H9 (cell line): ENCODE measurements at regions not wholly inside any gene's neighbourhood (a gene's known extent, or its start where the extent isn't known, plus 50 kb on each side); places are given as distances from the start of the nearest gene placed in this dataset.

ENCODE experiments used
- DNase-seq: peaks from one replicate; pipeline ENCODE4 v3.0.0-alpha.2; 2017
- H2AFZ ChIP-seq: one replicate; pipeline ENCODE4 v1.6.1; 2013; ENCODE audit warnings: mild to moderate bottlenecking, low read length, control low read depth, moderate library complexity
- H2AK5ac ChIP-seq: 2 replicates; pipeline ENCODE4 v1.6.1; 2013; ENCODE audit warnings: low read length, control low read depth, mixed read lengths; ENCODE audit not compliant: insufficient read length
- H2BK120ac ChIP-seq: one replicate; pipeline ENCODE4 v1.6.1; 2013; ENCODE audit warnings: low read depth, mild to moderate bottlenecking, low read length, control low read depth, inconsistent platforms; ENCODE audit not compliant: poor library complexity, severe bottlenecking
- H2BK12ac ChIP-seq: 2 replicates; pipeline ENCODE4 v1.6.1; 2013; ENCODE audit warnings: low read length, control low read depth, mixed read lengths, low read depth; ENCODE audit not compliant: insufficient read length
- H2BK15ac ChIP-seq: 2 replicates; pipeline ENCODE4 v1.6.1; 2013; ENCODE audit warnings: low read depth, low read length, control low read depth
- H2BK20ac ChIP-seq: one replicate; pipeline ENCODE4 v1.6.1; 2013; ENCODE audit warnings: low read depth, mild to moderate bottlenecking, low read length, control low read depth, inconsistent platforms; ENCODE audit not compliant: poor library complexity, severe bottlenecking
- H2BK5ac ChIP-seq: 2 replicates; pipeline ENCODE4 v1.6.1; 2013; ENCODE audit warnings: low read length, control low read depth, mixed read lengths; ENCODE audit not compliant: insufficient read length
- H3K14ac ChIP-seq: 2 replicates; pipeline ENCODE4 v1.6.1; 2013; ENCODE audit warnings: low read length, control low read depth; ENCODE audit not compliant: insufficient read depth
- H3K18ac ChIP-seq: 2 replicates; pipeline ENCODE4 v1.6.1; 2013; ENCODE audit warnings: low read depth, mild to moderate bottlenecking, mixed read lengths, low read length, control low read depth; ENCODE audit not compliant: insufficient read length
- H3K23ac ChIP-seq: 2 replicates; pipeline ENCODE4 v1.6.1; 2013; ENCODE audit warnings: low read length, control low read depth, mixed read lengths, low read depth; ENCODE audit not compliant: insufficient read length
- H3K23me2 ChIP-seq: 2 replicates; pipeline ENCODE4 v1.6.1; 2013; ENCODE audit warnings: low read depth, mild to moderate bottlenecking, mixed read lengths, low read length, control low read depth; ENCODE audit not compliant: insufficient read length, poor library complexity, severe bottlenecking
- H3K27ac ChIP-seq: 2 replicates; pipeline ENCODE4 v1.5.1; 2013; ENCODE audit warnings: low read length, control low read depth, mixed read lengths, low read depth; ENCODE audit not compliant: insufficient read length
- H3K27me3 ChIP-seq: 2 replicates; pipeline ENCODE4 v1.6.1; 2013; ENCODE audit warnings: low read length, control low read depth, inconsistent platforms; ENCODE audit not compliant: insufficient read depth
- H3K4ac ChIP-seq: 2 replicates; pipeline ENCODE4 v1.6.1; 2013; ENCODE audit warnings: low read depth, mild to moderate bottlenecking, control low read depth, inconsistent platforms, low read length, moderate library complexity
- H3K4me1 ChIP-seq: 2 replicates; pipeline ENCODE4 v1.6.1; 2013; ENCODE audit warnings: low read length, control low read depth, inconsistent platforms; ENCODE audit not compliant: insufficient read depth
- H3K4me2 ChIP-seq: 2 replicates; pipeline ENCODE4 v1.6.1; 2013; ENCODE audit warnings: low read length, control low read depth, mixed read lengths; ENCODE audit not compliant: insufficient read length, insufficient read depth
- H3K56ac ChIP-seq: 2 replicates; pipeline ENCODE4 v1.6.1; 2013; ENCODE audit warnings: low read depth, mild to moderate bottlenecking, mixed read lengths, low read length, control low read depth; ENCODE audit not compliant: insufficient read length
- H3K79me1 ChIP-seq: 2 replicates; pipeline ENCODE4 v1.6.1; 2013; ENCODE audit warnings: low read depth, mild to moderate bottlenecking, moderate library complexity, low read length, control low read depth, inconsistent platforms; ENCODE audit not compliant: insufficient read depth, poor library complexity, severe bottlenecking
- H3K79me2 ChIP-seq: 2 replicates; pipeline ENCODE4 v1.6.1; 2013; ENCODE audit warnings: low read length, control low read depth, inconsistent platforms; ENCODE audit not compliant: insufficient read depth
- H3K9ac ChIP-seq: 2 replicates; pipeline ENCODE4 v1.6.1; 2013; ENCODE audit warnings: low read length, control low read depth, mixed read lengths; ENCODE audit not compliant: insufficient read length; ENCODE audit errors: extremely low read depth
- H3K9me3 ChIP-seq: one replicate; pipeline ENCODE4 v1.6.1; 2013; ENCODE audit warnings: low read depth, low read length, inconsistent platforms; ENCODE audit not compliant: control insufficient read depth
- H3T11ph ChIP-seq: one replicate; pipeline ENCODE4 v1.6.1; 2013; ENCODE audit warnings: mild to moderate bottlenecking, low read length, control low read depth, inconsistent platforms
- H4K20me1 ChIP-seq: one replicate; pipeline ENCODE4 v1.6.1; 2013; ENCODE audit not compliant: control insufficient read depth, insufficient read length, insufficient read depth
- H4K5ac ChIP-seq: 2 replicates; pipeline ENCODE4 v1.6.1; 2013; ENCODE audit warnings: low read depth, mild to moderate bottlenecking, mixed read lengths, low read length, control low read depth; ENCODE audit not compliant: insufficient read length
- H4K8ac ChIP-seq: replicated peaks from 2 replicates; pipeline ENCODE4 v1.6.1; 2013; ENCODE audit warnings: low read length, control low read depth, mixed read lengths, low read depth; ENCODE audit not compliant: insufficient read length
- H4K91ac ChIP-seq: 2 replicates; pipeline ENCODE4 v1.6.1; 2013; ENCODE audit warnings: low read depth, mild to moderate bottlenecking, moderate library complexity, mixed read lengths, low read length, control low read depth; ENCODE audit not compliant: insufficient read length
- H3K27ac Mint-ChIP-seq, 3 experiments: 2 replicates in 2 of 3; 3 replicates in 1 of 3; pipeline ENCODE4 v1.8.0; 2020 to 2021; ENCODE audit warnings: mixed read lengths in 3 of 3, mild to moderate bottlenecking in 1 of 3, moderate library complexity in 1 of 3
- H3K27me3 Mint-ChIP-seq: 2 replicates; pipeline ENCODE4 v1.8.0; 2021; ENCODE audit warnings: low read depth, mild to moderate bottlenecking, moderate library complexity, mixed read lengths
- H3K36me3 Mint-ChIP-seq, 3 experiments: 2 replicates in 2 of 3; 3 replicates in 1 of 3; pipeline ENCODE4 v1.8.0; 2020 to 2021; ENCODE audit warnings: low read depth in 3 of 3, mixed read lengths in 3 of 3; ENCODE audit not compliant: insufficient read depth in 1 of 3
- H3K4me1 Mint-ChIP-seq, 2 experiments: 2 replicates each; pipeline ENCODE4 v1.8.0; 2020; ENCODE audit warnings: mixed read lengths in 2 of 2
- H3K4me3 Mint-ChIP-seq, 2 experiments: 2 replicates in 1 of 2; 3 replicates in 1 of 2; pipeline ENCODE4 v1.8.0; 2020 to 2021; ENCODE audit warnings: mild to moderate bottlenecking in 2 of 2, mixed read lengths in 2 of 2, moderate library complexity in 1 of 2
- H3K9me3 Mint-ChIP-seq, 2 experiments: 2 replicates in 1 of 2; 3 replicates in 1 of 2; pipeline ENCODE4 v1.8.0; 2020; ENCODE audit warnings: mild to moderate bottlenecking in 2 of 2, mixed read lengths in 2 of 2, moderate library complexity in 1 of 2
- WGBS: extraction: QIAGEN DNeasy Blood & Tissue Kit; methylation state at CpG from one replicate; pipeline ENCODE4 v1.1.7; 2013; ENCODE audit warnings: missing lambda C conversion rate, low lambda C conversion rate, mixed read lengths; ENCODE audit not compliant: insufficient read length; ENCODE audit errors: extremely low coverage; 5-methylcytosine and 5-hydroxymethylcytosine counted together
- TF ChIP-seq, protein P1 (sequence below): fragments of 200-600 bp; sonication (generic); conservative IDR thresholded peaks from 3 replicates; pipeline ENCODE4 v1.8.0; 2021; ENCODE audit warnings: antibody characterized with exemption, mild to moderate bottlenecking

DNA sequence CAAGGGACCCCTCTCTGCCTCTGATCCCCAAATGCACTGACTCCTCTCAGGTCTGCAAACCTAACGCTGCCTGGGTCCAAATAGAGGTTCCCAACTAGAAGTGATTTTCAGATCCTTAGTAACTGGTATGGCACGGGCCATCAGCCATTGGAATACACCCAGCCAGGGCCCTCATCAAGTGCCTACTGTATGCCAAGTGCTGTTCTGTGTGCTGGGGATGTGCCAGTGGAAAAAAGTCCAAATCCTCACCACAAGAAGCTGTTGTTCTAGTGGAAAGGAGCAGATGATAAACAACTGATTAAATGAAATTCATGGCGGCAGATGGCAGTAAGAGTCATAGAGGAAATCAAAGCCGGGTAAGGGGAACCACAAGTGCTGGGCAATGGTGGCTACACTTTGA, 57.2 kb upstream of the MED9 start:
- H3K4ac ChIP-seq = no peak overlapping the region
- H2BK20ac ChIP-seq = no peak overlapping the region
- no peak overlapping the region for H3K23ac ChIP-seq
- no peaks in the 10 kb centered on the region for H3K79me1 ChIP-seq
- H4K8ac ChIP-seq = no peak overlapping the region
- H3K4me1 ChIP-seq = no peaks in the 10 kb centered on the region
- H3K79me2 ChIP-seq = no peaks in the 10 kb centered on the region
- H3T11ph ChIP-seq = no peak overlapping the region
- WGBS = no CpG with 5 or more reads among the region's 4 CpGs
- no peak overlapping the region for H2AK5ac ChIP-seq
- no peak overlapping the region for H2BK120ac ChIP-seq
- H3K14ac ChIP-seq = no peak overlapping the region
- no peaks in the 10 kb centered on the region for H3K27me3 ChIP-seq
- no peak overlapping the region for H3K9ac ChIP-seq
- peaks cover 20 to 24% of the 10 kb centered on the region in 2 experiments for H3K9me3 Mint-ChIP-seq
- no peak overlapping the region for H4K5ac ChIP-seq
- peaks cover 22% of the 10 kb centered on the region for H3K27me3 Mint-ChIP-seq
- no peaks in the 10 kb centered on the region for H4K20me1 ChIP-seq
- no peak overlapping the region for H3K4me3 Mint-ChIP-seq
- no peaks in the 10 kb centered on the region for H3K9me3 ChIP-seq
- DNase-seq = no peak
- no peak overlapping the region for H3K27ac ChIP-seq
- TF ChIP-seq, protein P1, sequence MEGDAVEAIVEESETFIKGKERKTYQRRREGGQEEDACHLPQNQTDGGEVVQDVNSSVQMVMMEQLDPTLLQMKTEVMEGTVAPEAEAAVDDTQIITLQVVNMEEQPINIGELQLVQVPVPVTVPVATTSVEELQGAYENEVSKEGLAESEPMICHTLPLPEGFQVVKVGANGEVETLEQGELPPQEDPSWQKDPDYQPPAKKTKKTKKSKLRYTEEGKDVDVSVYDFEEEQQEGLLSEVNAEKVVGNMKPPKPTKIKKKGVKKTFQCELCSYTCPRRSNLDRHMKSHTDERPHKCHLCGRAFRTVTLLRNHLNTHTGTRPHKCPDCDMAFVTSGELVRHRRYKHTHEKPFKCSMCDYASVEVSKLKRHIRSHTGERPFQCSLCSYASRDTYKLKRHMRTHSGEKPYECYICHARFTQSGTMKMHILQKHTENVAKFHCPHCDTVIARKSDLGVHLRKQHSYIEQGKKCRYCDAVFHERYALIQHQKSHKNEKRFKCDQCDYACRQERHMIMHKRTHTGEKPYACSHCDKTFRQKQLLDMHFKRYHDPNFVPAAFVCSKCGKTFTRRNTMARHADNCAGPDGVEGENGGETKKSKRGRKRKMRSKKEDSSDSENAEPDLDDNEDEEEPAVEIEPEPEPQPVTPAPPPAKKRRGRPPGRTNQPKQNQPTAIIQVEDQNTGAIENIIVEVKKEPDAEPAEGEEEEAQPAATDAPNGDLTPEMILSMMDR = no peak
- no peak overlapping the region for H3K27ac Mint-ChIP-seq
- H3K18ac ChIP-seq = no peak overlapping the region
- peaks cover 5 to 14% (median 5%) of the 10 kb centered on the region in 3 experiments; a peak in 5 of 7 replicates for H3K36me3 Mint-ChIP-seq
- no peak overlapping the region for H2BK15ac ChIP-seq
- H3K4me2 ChIP-seq = no peak overlapping the region
- no peaks in the 10 kb centered on the region for H3K4me1 Mint-ChIP-seq
- no peak overlapping the region for H2BK5ac ChIP-seq
- H4K91ac ChIP-seq = no peak overlapping the region
- no peak overlapping the region for H2AFZ ChIP-seq
- H3K23me2 ChIP-seq = no peaks in the 10 kb centered on the region
- no peak overlapping the region for H3K56ac ChIP-seq
- no peak overlapping the region for H2BK12ac ChIP-seq
